ENCODE measurements at regions not wholly inside any gene's neighbourhood (a gene's known extent, or its start where the extent isn't known, plus 50 kb on each side); places are given as distances from the start of the nearest gene placed in this dataset.

DNA sequence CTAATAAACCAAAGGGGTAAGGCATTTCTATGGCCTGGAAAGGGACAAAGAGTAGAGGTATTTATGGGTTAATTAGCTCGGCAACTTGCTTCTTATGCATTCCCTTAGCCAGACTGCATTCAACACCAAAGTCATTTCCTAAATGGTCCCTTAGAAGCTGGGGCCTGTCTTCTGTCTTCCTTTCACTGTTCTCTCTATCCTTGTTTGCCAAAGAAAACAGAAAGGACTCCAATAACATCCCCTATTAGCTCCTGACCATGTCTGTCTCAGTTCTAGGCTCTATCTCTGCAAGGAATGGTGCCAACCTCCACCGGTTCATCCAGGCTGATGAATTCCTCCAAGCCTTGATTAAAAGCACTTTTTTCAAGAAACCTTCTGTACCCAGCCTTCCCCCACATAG is 123.5 kb downstream of the KCTD12 start:
- no peak overlapping the region for H3K4ac ChIP-seq (ENCODE audit: low read depth, low read length)
- no peaks in the 10 kb centered on the region for H3K9me3 ChIP-seq (ENCODE audit: control insufficient read depth, low read depth, low read length)
- no peaks in the 10 kb centered on the region for H3K23me2 ChIP-seq (ENCODE audit: insufficient read length, low read depth, low read length, poor library complexity, severe bottlenecking)
- no peak overlapping the region for H3K27ac ChIP-seq (ENCODE audit: insufficient read length, low read depth, low read length)
- no peaks in the 10 kb centered on the region for H3K79me2 ChIP-seq (ENCODE audit: insufficient read depth, low read length)
- Mint-ChIP-seq H3K36me3 (ENCODE audit: insufficient read depth in 1 of 3, low read depth in 3 of 3) (no peaks in the 10 kb centered on the region), H3K27ac (no peak overlapping the region), H3K4me3 (no peak overlapping the region), H3K27me3 (ENCODE audit: low read depth) (no peaks in the 10 kb centered on the region), H3K4me1 (peaks cover 0 to 3% of the 10 kb centered on the region in 2 experiments; a peak in 2 of 4 replicates), H3K9me3 (no peaks in the 10 kb centered on the region)
- no peak overlapping the region for H3K9ac ChIP-seq (ENCODE audit: extremely low read depth, insufficient read length, low read length)
- no peak overlapping the region for H2AK5ac ChIP-seq (ENCODE audit: insufficient read length, low read length)
- H3K79me1 ChIP-seq (ENCODE audit: insufficient read depth, low read depth, low read length, poor library complexity, severe bottlenecking), result no peaks in the 10 kb centered on the region
- no peak overlapping the region for H2AFZ ChIP-seq (ENCODE audit: low read length)
- H3K4me1 ChIP-seq (ENCODE audit: insufficient read depth, low read length), result peaks cover 2% of the 10 kb centered on the region; the same call in 1 of the 2 replicates
- H2BK12ac ChIP-seq (ENCODE audit: insufficient read length, low read depth, low read length), result no peak overlapping the region
- H3K23ac ChIP-seq (ENCODE audit: insufficient read length, low read depth, low read length), result no peak overlapping the region
- no peak overlapping the region for H3K18ac ChIP-seq (ENCODE audit: insufficient read length, low read depth, low read length)
- H3K56ac ChIP-seq (ENCODE audit: insufficient read length, low read depth, low read length), result no peak overlapping the region
- H4K91ac ChIP-seq (ENCODE audit: insufficient read length, low read depth, low read length), result no peak overlapping the region
- TF ChIP-seq, protein P1, sequence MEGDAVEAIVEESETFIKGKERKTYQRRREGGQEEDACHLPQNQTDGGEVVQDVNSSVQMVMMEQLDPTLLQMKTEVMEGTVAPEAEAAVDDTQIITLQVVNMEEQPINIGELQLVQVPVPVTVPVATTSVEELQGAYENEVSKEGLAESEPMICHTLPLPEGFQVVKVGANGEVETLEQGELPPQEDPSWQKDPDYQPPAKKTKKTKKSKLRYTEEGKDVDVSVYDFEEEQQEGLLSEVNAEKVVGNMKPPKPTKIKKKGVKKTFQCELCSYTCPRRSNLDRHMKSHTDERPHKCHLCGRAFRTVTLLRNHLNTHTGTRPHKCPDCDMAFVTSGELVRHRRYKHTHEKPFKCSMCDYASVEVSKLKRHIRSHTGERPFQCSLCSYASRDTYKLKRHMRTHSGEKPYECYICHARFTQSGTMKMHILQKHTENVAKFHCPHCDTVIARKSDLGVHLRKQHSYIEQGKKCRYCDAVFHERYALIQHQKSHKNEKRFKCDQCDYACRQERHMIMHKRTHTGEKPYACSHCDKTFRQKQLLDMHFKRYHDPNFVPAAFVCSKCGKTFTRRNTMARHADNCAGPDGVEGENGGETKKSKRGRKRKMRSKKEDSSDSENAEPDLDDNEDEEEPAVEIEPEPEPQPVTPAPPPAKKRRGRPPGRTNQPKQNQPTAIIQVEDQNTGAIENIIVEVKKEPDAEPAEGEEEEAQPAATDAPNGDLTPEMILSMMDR (conservative IDR thresholded peaks at IDR 0.05), result no peak
- H2BK15ac ChIP-seq (ENCODE audit: low read depth, low read length), result no peak overlapping the region
- H2BK120ac ChIP-seq (ENCODE audit: low read depth, low read length, poor library complexity, severe bottlenecking), result no peak overlapping the region
- H2BK5ac ChIP-seq (ENCODE audit: insufficient read length, low read length), result no peak overlapping the region
- H4K20me1 ChIP-seq (ENCODE audit: control insufficient read depth, insufficient read depth, insufficient read length), result no peaks in the 10 kb centered on the region
- H3K27me3 ChIP-seq (ENCODE audit: insufficient read depth, low read length), result no peaks in the 10 kb centered on the region
- no peak for DNase-seq
- H2BK20ac ChIP-seq (ENCODE audit: low read depth, low read length, poor library complexity, severe bottlenecking), result no peak overlapping the region
- no peak overlapping the region for H3K4me2 ChIP-seq (ENCODE audit: insufficient read depth, insufficient read length, low read length)
- H4K8ac ChIP-seq (replicated peaks; ENCODE audit: insufficient read length, low read depth, low read length), result no peak overlapping the region
- no peak overlapping the region for H4K5ac ChIP-seq (ENCODE audit: insufficient read length, low read depth, low read length)
- no peak overlapping the region for H3T11ph ChIP-seq (ENCODE audit: low read length)
- H3K14ac ChIP-seq (ENCODE audit: insufficient read depth, low read length), result no peak overlapping the region
- no CpG with 5 or more reads among the region's 2 CpGs for WGBS (ENCODE audit: extremely low coverage, insufficient read length, low lambda C conversion rate)
